ENCODE measurements at regions not wholly inside any gene's neighbourhood (a gene's known extent, or its start where the extent isn't known, plus 50 kb on each side); places are given as distances from the start of the nearest gene placed in this dataset.

- DNase-seq, result no peak
Measured at GRCh38 chrX:128250621-128251020, 198.4 kb upstream of the ACTRT1 start.

DNA sequence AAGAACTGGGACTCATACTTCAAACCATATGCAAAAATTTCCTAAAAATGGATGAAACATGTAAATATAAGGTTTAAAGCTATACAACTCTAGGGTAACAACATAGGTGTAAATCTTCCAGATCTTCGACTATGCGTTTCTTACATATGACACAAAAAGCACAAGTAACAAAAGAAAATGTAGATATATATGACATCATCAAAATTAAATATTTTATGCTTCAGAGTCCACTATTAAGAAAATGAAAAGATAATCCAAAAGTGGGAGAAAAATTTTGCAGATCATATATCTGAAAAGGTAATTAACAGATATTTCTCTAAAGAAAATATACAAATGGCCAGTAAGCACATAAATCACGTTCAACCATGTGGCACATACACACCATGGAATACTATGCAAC, 164.2 kb upstream of the ACTRT1 start:
- DNase-seq, result no peak

GRCh38 chrX:128165884-128166408, 113.7 kb upstream of the ACTRT1 start:
- DNase-seq, result no peak

DNA sequence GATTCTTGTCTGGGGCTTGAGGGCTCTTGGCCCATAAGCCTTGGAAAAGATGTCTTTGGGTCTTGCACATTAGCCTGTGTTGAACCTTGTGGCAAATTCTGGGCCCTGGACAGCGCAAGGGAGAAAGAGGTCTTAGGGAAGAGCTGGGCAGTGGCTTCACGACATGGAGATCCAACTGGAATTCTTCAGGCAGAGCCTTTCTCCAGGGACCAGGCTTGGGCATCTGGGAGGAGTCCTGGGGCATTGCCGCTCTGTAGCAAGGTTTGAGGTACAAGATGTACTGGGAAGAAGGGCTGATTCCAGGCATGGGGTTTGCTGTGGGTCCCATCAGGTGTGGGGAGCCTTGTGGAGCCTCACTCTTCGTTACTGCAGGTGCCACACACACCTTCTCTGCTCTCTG, 104.0 kb upstream of the ACTRT1 start:
- DNase-seq, result no peak

DNA sequence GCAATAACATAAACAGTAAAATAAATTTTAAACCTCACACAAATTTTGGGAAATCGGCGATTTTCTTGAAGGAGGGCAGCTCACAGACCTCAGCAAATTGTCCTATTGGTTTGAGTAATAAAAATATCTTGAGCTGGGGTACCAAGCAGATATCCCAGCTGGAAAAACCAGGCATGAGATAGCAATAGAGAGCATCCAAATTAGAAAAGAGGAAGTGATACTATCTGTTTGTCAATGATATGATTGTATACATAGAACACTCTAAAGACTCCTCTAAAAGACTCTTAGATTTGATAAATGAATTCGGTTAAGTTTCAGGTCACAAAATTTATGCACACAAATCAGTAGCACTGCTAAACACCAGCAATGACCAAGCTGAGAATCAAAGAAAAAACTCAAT, 90.5 kb upstream of the ACTRT1 start:
- no peak for DNase-seq

DNA sequence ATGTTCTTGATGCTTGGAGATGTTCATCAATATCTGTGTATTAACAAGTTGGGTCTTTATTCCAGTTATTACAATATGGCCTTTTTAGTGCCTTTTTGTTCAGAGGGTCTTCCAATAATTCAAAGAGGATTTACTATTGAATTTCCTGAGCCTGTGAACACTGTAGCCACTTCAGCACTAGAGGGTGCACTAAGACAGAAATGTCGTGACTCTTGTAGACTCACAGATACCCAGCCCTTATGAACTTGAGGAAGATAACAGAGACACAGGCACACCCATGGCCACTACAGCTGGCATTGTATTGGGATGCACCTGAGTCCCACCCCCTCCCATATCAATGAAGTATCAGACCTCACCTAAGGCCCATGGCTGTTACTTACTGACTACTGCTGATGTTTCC, 54.4 kb upstream of the ACTRT1 start:
- peak; percentile 46 for DNase-seq

GRCh38 chrX:128105659-128106058, 53.5 kb upstream of the ACTRT1 start:
- DNase-seq, result no peak
